ENCODE measurements at regions not wholly inside any gene's neighbourhood (a gene's known extent, or its start where the extent isn't known, plus 50 kb on each side); places are given as distances from the start of the nearest gene placed in this dataset.

- TF ChIP-seq POLR2A (IDR thresholded peaks at IDR 0.05; ENCODE audit: low read depth, low read length), result no peak
- TF ChIP-seq TAF1 (IDR thresholded peaks at IDR 0.05; ENCODE audit: low read depth, low read length), result no peak
- no peak for TF ChIP-seq POLR2AphosphoS5 (IDR thresholded peaks at IDR 0.05; ENCODE audit: low read depth, low read length)
- no peak for TF ChIP-seq SPI1 (IDR thresholded peaks at IDR 0.05; ENCODE audit: low read depth, low read length)
Observed at GRCh38 chr11:111099028-111099713, 146.4 kb upstream of the POU2AF2 start.

Data from GM12891 (cell line).